IPS-18a (cell line): ENCODE measurements at regions not wholly inside any gene's neighbourhood (a gene's known extent, or its start where the extent isn't known, plus 50 kb on each side); places are given as distances from the start of the nearest gene placed in this dataset.
"Not testable (repeated sequence)": the region's sequence is repeated elsewhere in the genome, so short reads cannot be mapped to it uniquely, and the experiment has no call there.

ENCODE experiments used
- H3K27ac ChIP-seq: one replicate; pipeline ENCODE4 v1.5.1; 2013; ENCODE audit warnings: low read length
- H3K27me3 ChIP-seq: one replicate; pipeline ENCODE4 v1.6.1; 2013; ENCODE audit warnings: mild to moderate bottlenecking, low read length; ENCODE audit not compliant: control insufficient read depth, insufficient read depth
- H3K36me3 ChIP-seq: one replicate; pipeline ENCODE4 v1.6.1; 2013; ENCODE audit warnings: low read depth, low read length; ENCODE audit not compliant: control insufficient read depth
- H3K4me1 ChIP-seq: one replicate; pipeline ENCODE4 v1.6.1; 2013; ENCODE audit warnings: low read depth, low read length; ENCODE audit not compliant: control insufficient read depth
- H3K4me3 ChIP-seq: one replicate; pipeline ENCODE4 v1.5.1; 2013; ENCODE audit warnings: low read length
- H3K9ac ChIP-seq: one replicate; pipeline ENCODE4 v1.6.1; 2013; ENCODE audit warnings: mild to moderate bottlenecking, low read length, moderate library complexity
- H3K9me3 ChIP-seq: one replicate; pipeline ENCODE4 v1.6.1; 2013; ENCODE audit warnings: low read depth, low read length; ENCODE audit not compliant: control insufficient read depth

DNA sequence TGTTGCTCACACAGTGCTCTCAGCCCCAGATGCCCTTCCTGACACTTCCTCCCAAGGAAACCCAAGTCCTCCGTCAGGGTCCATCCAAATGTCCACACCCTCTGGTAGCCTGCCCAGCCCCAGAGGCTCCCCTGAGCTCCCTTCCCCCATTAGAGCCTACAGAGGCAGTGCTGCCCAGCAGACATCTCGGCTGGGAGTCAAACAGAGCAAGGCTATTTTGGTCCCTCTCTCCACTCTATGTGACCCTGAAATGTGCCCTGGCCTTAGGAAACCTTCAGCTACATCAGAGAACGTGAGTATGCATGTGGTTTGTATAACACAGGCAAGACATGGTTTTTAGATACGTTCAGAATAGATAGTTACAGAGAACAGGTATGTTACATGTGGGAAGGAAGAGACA, 191.8 kb downstream of the LMLN start:
- H3K27me3 ChIP-seq, H3K4me1 ChIP-seq, H3K4me3 ChIP-seq, H3K36me3 ChIP-seq, H3K27ac ChIP-seq, H3K9me3 ChIP-seq, H3K9ac ChIP-seq: not testable (repeated sequence)

DNA sequence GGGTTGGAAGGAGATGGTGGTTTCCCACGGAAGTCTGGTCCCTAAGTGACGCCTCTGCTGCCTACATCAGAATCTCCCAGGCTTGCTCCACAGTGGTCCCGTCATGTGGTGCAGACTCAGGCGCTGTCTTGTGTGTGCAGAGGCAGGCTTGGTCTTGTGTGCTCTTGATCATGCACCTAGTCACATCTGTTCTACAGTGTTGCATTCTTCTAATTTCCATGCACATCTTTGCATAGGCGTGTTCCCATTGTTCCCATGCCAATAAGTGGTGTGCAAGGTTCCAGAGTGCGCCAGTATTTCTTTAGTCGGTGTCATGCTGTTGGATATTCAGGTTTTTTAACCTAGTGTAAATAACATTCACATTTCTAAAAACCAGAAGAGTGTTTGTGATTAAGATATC, 195.8 kb downstream of the LMLN start:
- not testable (repeated sequence) for H3K9me3 ChIP-seq, H3K36me3 ChIP-seq, H3K4me3 ChIP-seq, H3K4me1 ChIP-seq, H3K27ac ChIP-seq, H3K9ac ChIP-seq, H3K27me3 ChIP-seq

DNA sequence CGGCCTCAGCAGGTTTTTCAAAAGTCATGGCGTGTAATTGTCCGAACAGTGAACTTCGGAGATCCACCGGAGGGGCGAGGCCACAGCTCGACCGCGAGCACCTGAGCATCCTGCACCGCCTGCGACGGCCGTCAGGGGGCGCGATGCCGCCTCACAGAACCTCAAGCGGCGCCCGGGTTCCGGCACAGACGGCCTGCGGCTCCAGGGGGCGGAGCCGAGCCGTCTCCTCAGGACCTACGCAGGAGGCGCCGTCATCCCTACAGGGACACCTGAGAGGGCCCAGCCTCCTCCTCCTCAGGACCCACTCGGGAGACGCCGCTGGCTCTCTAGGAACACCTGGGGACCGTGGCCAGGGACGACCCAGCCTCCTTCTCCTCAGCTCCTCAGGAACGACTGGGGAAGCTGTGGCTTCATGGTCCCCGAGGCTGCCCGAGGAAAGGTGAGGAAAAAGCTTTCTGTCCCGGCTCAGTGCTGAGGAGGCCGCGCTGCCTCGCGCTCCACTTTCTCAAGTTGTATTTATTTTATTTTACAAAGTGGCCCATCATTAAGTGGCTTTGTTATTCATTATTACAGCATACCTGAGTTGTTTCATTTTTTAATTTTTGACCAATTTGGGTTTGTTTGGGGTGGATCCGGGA, 197.3 kb downstream of the LMLN start:
- H3K36me3 ChIP-seq, H3K4me3 ChIP-seq, H3K9ac ChIP-seq, H3K27ac ChIP-seq, H3K9me3 ChIP-seq, H3K27me3 ChIP-seq, H3K4me1 ChIP-seq: not testable (repeated sequence)

DNA sequence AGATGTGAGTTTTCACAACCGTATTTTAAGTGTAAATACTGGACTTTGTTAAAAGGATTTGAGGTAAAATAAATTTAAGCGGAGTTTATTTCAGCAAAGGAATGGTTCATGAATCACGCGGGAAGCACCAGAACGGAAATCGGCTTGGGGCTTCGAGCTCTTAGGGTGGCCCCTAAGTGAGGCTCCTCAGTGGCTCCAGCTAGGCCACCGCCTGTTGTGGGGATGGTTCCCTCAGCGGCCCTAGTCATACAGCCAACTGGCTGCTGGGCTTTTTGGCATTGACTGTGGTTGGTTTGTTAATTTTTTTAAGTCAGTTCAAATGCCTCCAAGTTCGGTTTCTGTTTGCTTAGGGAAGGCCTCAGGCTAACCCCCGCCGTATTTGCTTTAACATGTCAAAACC, 198.0 kb downstream of the LMLN start:
- not testable (repeated sequence) for H3K4me3 ChIP-seq, H3K9ac ChIP-seq, H3K4me1 ChIP-seq, H3K27ac ChIP-seq, H3K9me3 ChIP-seq, H3K36me3 ChIP-seq, H3K27me3 ChIP-seq

DNA sequence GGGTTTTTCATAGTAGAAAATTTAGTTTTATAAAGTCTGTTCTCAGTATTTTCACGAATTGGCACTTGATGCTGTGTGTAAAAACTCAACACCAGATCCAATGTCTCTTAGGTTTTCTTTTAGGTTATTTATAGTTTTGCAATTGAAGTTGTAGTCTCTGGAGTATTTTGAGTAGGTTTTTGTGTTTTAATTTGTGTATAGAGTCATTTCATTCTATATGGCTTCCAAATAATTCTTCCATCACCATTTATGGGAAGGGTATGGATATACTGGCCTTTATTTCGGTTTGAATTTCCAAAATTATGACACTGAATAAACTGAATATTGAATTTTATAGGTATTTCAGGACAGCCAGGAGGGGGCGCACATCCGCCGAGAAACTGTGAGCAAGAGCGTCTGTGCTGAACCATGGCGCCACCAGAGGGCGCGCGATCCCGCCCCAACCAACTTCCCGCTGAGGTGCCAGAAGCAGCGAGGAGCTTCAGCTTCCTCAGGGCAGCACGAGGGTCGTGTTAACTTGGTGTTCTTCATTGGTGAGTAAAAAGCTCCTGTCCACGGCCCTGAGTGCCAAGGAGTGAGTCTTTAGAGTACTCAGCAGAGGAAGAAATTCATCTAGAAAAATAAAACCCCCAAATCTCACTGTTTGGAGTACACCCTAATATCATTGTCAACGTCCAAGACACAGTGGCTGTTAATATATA, 207.5 kb downstream of the LMLN start:
- not testable (repeated sequence) for H3K9ac ChIP-seq, H3K27me3 ChIP-seq, H3K4me1 ChIP-seq, H3K4me3 ChIP-seq, H3K9me3 ChIP-seq, H3K27ac ChIP-seq
- peaks cover 11% of the 10 kb centered on the region for H3K36me3 ChIP-seq

DNA sequence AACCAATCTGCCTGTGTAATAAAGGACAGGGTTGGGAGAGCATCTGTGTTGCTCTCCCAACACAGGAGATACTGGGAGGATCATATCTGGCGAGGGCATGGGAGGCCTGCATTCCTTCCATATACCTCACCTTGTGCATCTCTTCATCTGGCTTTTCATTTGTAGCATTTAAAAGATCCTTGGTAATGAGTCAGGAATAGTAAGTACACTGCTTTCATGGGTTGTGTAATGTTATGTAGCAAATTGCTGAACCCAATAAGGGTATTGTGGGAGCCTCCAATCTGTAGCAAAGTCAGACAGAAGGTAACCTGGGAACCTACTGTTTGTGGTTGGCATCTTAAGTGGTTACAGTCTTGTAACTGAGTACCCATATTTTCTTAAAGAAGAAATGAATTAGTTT, 210.8 kb downstream of the LMLN start:
- not testable (repeated sequence) for H3K27me3 ChIP-seq, H3K4me3 ChIP-seq, H3K9me3 ChIP-seq, H3K27ac ChIP-seq, H3K4me1 ChIP-seq, H3K9ac ChIP-seq
- peaks cover 11% of the 10 kb centered on the region for H3K36me3 ChIP-seq

DNA sequence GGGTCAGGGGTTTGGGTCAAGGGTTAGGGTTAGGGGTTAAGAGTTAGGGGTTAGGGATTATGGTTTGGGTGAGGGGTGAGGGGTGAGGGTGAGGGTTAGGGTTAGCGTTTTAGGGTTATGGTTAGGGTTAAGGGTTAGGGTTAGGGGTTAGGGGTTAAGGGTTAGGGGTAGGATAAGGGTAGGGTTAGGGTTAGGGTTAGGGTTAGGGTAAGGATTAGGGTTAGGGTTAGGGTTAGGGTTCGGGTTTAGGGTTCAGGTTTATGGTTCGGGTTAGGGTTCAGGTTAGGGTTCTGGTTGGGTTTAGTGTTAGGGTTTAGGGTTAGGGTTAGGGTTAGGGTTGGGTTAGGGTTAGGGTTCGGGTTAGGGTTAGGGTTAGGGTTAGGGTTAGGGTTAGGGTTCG, 213.1 kb downstream of the LMLN start:
- not testable (repeated sequence) for H3K9ac ChIP-seq, H3K4me3 ChIP-seq, H3K9me3 ChIP-seq, H3K4me1 ChIP-seq, H3K27ac ChIP-seq, H3K27me3 ChIP-seq
- peaks cover 11% of the 10 kb centered on the region for H3K36me3 ChIP-seq

DNA sequence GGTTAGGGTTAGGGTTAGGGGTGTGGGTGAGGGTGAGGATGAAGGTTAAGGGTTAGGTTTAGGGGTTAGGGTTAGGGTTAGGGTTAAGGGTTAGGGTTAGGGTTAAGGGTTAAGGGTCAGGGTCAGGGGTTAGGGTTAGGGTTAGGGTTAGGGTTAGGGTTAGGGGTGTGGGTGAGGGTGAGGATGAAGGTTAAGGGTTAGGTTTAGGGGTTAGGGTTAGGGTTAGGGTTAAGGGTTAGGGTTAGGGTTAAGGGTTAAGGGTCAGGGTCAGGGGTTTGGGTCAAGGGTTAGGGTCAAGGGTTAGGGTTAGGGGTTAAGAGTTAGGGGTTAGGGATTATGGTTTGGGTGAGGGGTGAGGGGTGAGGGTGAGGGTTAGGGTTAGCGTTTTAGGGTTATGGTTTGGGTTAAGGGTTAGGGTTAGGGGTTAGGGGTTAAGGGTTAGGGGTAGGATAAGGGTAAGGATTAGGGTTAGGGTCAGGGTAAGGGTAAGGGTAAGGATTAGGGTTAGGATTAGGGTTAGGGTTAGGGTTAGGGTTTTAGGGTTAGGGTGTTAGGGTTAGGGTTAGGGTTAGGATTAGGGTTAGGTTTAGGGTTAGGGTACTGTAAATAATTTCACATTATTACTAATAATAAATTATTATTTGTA, 214.0 kb downstream of the LMLN start:
- not testable (repeated sequence) for H3K9ac ChIP-seq, H3K27me3 ChIP-seq, H3K4me3 ChIP-seq, H3K9me3 ChIP-seq, H3K36me3 ChIP-seq, H3K27ac ChIP-seq, H3K4me1 ChIP-seq
